HCT116 (cell line): ENCODE measurements at regions not wholly inside any gene's neighbourhood (a gene's known extent, or its start where the extent isn't known, plus 50 kb on each side); places are given as distances from the start of the nearest gene placed in this dataset.

ENCODE experiments used
- ATAC-seq: fragments of 200-7000 bp; cut with Tn5 transposase; 2 replicates; pipeline ENCODE4 v1.9.1; 2020; ENCODE audit warnings: mild to moderate bottlenecking, moderate library complexity
- BruUV-seq: library from RNA; stranded (reverse); fragments of 400-500 nt; replicated peaks from 2 replicates; lab custom pipeline; 2021; lab: Mats Ljungman, UMichigan
- CTCF ChIA-PET: fragments of 300-600 bp; sonication (Branson Sonifier 250); formaldehyde crosslinking; loops from one replicate; lab custom pipeline; 2021; ENCODE audit warnings: antibody characterized with exemption; lab: Charles Lee
- POLR2A ChIA-PET: fragments of 300-600, 350-600 bp; sonication (Branson Sonifier 250); formaldehyde crosslinking; loops from one replicate; lab custom pipeline; 2021; ENCODE audit warnings: antibody characterized with exemption; lab: Charles Lee
- RAD21 ChIA-PET, 2 experiments: fragments of 300-600 bp; sonication (Branson Sonifier 250); formaldehyde crosslinking; loops; one replicate each; lab custom pipeline; 2023; ENCODE audit warnings: low total read pairs in 2 of 2; ENCODE audit not compliant: uncharacterized antibody in 2 of 2, unreplicated experiment in 2 of 2, low non-redundant PET in 1 of 2; lab: Charles Lee
- DNase-seq: peaks from one replicate; pipeline ENCODE4 v3.0.0-alpha.2; 2010; ENCODE audit warnings: low read depth, low spot score
- H2AFZ ChIP-seq: fragments of 200-600 bp; shearing (Covaris generic), sonication (generic); 2 replicates; pipeline ENCODE4 v1.6.1; 2017; ENCODE audit warnings: low read depth, mixed run types, mixed read lengths, antibody characterized with exemption, low read length; ENCODE audit not compliant: poor library complexity, severe bottlenecking
- H3K27ac ChIP-seq: 2 replicates; pipeline ENCODE4 v1.5.1; 2012; ENCODE audit warnings: low read depth, low read length
- H3K27me3 ChIP-seq: fragments of 200-600 bp; sonication (generic); 2 replicates; pipeline ENCODE4 v1.6.1; 2016; ENCODE audit warnings: mixed run types, low read length, mixed read lengths; ENCODE audit not compliant: insufficient read depth
- H3K36me3 ChIP-seq, 2 experiments: fragments of 200-500 bp in 1 of 2; fragments of 200-600 bp in 1 of 2; sonication (Bioruptor generic) in 1 of 2; sonication (generic) in 1 of 2; 2 replicates each; pipeline versions ENCODE4 v1.5.1 to v1.6.1; 2014 to 2016; ENCODE audit warnings: low read length in 2 of 2, inconsistent platforms in 1 of 2, mixed read lengths in 1 of 2, mixed run types in 1 of 2; ENCODE audit not compliant: insufficient read depth in 2 of 2, control insufficient read depth in 1 of 2
- H3K4me1 ChIP-seq, 2 experiments: fragments of 200-600 bp in 1 of 2; sonication (generic) in 1 of 2; 2 replicates each; pipeline versions ENCODE4 v1.5.1 to v1.6.1; 2012 to 2017; ENCODE audit warnings: low read length in 2 of 2, inconsistent platforms in 1 of 2, mild to moderate bottlenecking in 1 of 2, mixed read lengths in 1 of 2, mixed run types in 1 of 2, moderate library complexity in 1 of 2; ENCODE audit not compliant: insufficient read depth in 2 of 2, control insufficient read depth in 1 of 2
- H3K4me2 ChIP-seq: fragments of 200-600 bp; sonication (generic); 2 replicates; pipeline ENCODE4 v1.6.1; 2017; ENCODE audit warnings: mixed run types, low read length, mixed read lengths
- H3K4me3 ChIP-seq, 2 experiments: fragments of 200-600 bp in 1 of 2; sonication (generic) in 1 of 2; replicated peaks in 1 of 2; 2 replicates each; pipeline ENCODE4 v1.5.1; 2011 to 2016; ENCODE audit warnings: low read length in 2 of 2, control low read depth in 1 of 2, low read depth in 1 of 2, mild to moderate bottlenecking in 1 of 2, mixed read lengths in 1 of 2, mixed run types in 1 of 2
- H3K79me2 ChIP-seq: fragments of 200-600 bp; sonication (generic); 2 replicates; pipeline ENCODE4 v1.6.1; 2017; ENCODE audit warnings: mild to moderate bottlenecking, mixed run types, low read length, moderate library complexity, mixed read lengths; ENCODE audit not compliant: insufficient read depth
- H3K9ac ChIP-seq: fragments of 200-600 bp; sonication (generic); 2 replicates; pipeline ENCODE4 v1.6.1; 2016; ENCODE audit warnings: low read length, mixed read lengths
- H3K9me2 ChIP-seq: fragments of 200-600 bp; sonication (generic), shearing (Covaris generic); 2 replicates; pipeline ENCODE4 v1.6.1; 2017; ENCODE audit warnings: mixed run types, mild to moderate bottlenecking, moderate library complexity; ENCODE audit not compliant: insufficient read depth
- H3K9me3 ChIP-seq, 2 experiments: fragments of 200-500 bp in 1 of 2; fragments of 200-600 bp in 1 of 2; sonication (Bioruptor generic) in 1 of 2; sonication (generic) in 1 of 2; 2 replicates each; pipeline ENCODE4 v1.6.1; 2014 to 2017; ENCODE audit warnings: low read length in 2 of 2, mixed read lengths in 2 of 2, inconsistent platforms in 1 of 2, low read depth in 1 of 2, mild to moderate bottlenecking in 1 of 2, mixed run types in 1 of 2, moderate library complexity in 1 of 2; ENCODE audit not compliant: control insufficient read depth in 1 of 2, insufficient read depth in 1 of 2
- H4K20me1 ChIP-seq: fragments of 200-600 bp; sonication (generic), shearing (Covaris generic); 2 replicates; pipeline ENCODE4 v1.6.1; 2017; ENCODE audit warnings: mixed run types, mild to moderate bottlenecking, moderate library complexity; ENCODE audit not compliant: insufficient read depth
- CEBPB ChIP-seq: IDR thresholded peaks from 2 replicates; pipeline ENCODE4 v1.6.1; 2012; ENCODE audit warnings: low read depth
- ELF1 ChIP-seq: IDR thresholded peaks from 2 replicates; pipeline ENCODE4 v1.6.1; 2012; ENCODE audit warnings: low read depth, borderline replicate concordance
- EZH2phosphoT487 ChIP-seq: fragments of 200-600 bp; IDR thresholded peaks from 2 replicates; pipeline ENCODE4 v1.6.1; 2018; ENCODE audit warnings: antibody characterized with exemption, borderline replicate concordance
- MAX ChIP-seq: IDR thresholded peaks from 2 replicates; pipeline ENCODE4 v1.6.1; 2012
- POLR2A ChIP-seq: IDR thresholded peaks from 2 replicates; pipeline ENCODE4 v1.7.0; 2011; ENCODE audit warnings: borderline replicate concordance; ENCODE audit not compliant: insufficient read depth, insufficient read length; ENCODE audit errors: extremely low read depth
- POLR2AphosphoS5 ChIP-seq: IDR thresholded peaks from 2 replicates; pipeline ENCODE4 v1.6.1; 2011; ENCODE audit warnings: mild to moderate bottlenecking, low read depth, low read length, moderate library complexity
- RAD21 ChIP-seq: IDR thresholded peaks from 2 replicates; pipeline ENCODE4 v1.6.1; 2012; ENCODE audit warnings: low read depth, mild to moderate bottlenecking
- REST ChIP-seq: IDR thresholded peaks from 2 replicates; pipeline ENCODE4 v1.6.1; 2012; ENCODE audit warnings: low read depth
- SIN3A ChIP-seq: IDR thresholded peaks from 2 replicates; pipeline ENCODE4 v1.6.1; 2012; ENCODE audit warnings: low read depth
- TCF7L2 ChIP-seq: IDR thresholded peaks from 2 replicates; pipeline ENCODE4 v1.7.0; 2011; ENCODE audit warnings: borderline replicate concordance, inconsistent platforms; ENCODE audit not compliant: insufficient read depth, insufficient read length; ENCODE audit errors: extremely low read depth
- ZFX ChIP-seq: fragments of 450-650 bp; IDR thresholded peaks from 2 replicates; pipeline ENCODE4 v1.6.1; 2017
- ZNF274 ChIP-seq: fragments of 200-500 bp; sonication (Bioruptor generic); IDR thresholded peaks from 2 replicates; pipeline ENCODE4 v1.6.1; 2014; ENCODE audit warnings: mild to moderate bottlenecking, low read depth, low read length, inconsistent platforms
- intact Hi-C: fragments of 100-400 bp; cut with micrococcal nuclease; formaldehyde crosslinking; loops from 2 replicates; pipeline ENCODE4 v1.10.0; 2022
- TF ChIP-seq, protein P1 (sequence below), 3 experiments: fragments of 200-600 bp in 1 of 3; sonication (generic) in 1 of 3; IDR thresholded peaks in 2 of 3; conservative IDR thresholded peaks in 1 of 3; 2 replicates each; pipeline ENCODE4 v1.5.1; 2012 to 2017; ENCODE audit warnings: low read depth in 2 of 3, low read length in 2 of 3, antibody characterized with exemption in 1 of 3, borderline replicate concordance in 1 of 3, control low read depth in 1 of 3, mild to moderate bottlenecking in 1 of 3, mixed read lengths in 1 of 3, mixed run types in 1 of 3, moderate library complexity in 1 of 3; ENCODE audit not compliant: insufficient read depth in 1 of 3

DNA sequence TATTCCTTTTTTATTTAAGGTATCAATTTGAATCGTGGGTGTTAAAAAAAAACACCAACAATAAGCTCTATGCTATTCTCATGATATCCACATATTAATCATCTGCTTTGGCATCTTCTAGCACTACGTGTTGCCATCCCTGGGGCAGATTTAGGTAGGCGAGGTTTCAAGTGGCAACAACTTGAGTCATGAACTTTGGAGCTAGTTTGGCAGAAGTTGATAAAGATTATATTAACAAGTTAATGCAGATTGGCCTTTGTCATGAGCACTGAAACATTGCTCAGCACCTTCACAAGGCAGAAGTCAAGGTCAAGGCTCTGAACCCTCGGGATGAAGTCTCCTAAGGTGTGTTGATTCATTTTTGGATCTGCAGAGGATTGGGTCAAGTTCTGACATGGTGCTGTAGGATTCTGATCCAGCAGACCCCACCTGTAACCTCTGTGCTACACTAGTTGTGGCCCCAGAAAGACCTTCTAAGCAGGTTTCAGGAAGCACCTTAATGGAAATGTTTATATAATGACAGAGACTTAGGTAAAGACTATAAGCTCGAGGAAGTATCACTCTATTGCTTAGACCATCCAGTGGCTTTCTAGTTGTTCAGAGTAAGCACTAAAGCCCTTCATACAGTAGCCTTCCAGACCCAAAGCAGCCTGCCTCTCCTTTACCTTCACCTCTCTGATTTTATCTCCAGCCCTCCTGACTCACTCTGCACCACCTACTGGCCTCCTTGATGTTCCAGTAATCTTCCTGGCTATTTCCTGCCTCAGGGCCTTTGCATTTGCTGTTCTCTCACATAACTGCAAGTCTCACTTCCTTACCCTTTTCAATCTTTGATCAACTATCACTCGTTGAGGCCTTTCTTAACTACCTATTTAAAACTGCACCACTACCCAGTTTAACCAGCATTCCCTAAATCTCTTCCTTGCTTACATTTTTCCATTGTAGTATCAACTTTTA, 117.0 kb upstream of the SLC4A4 start:
- H4K20me1 ChIP-seq = no peaks in the 10 kb centered on the region
- no peaks in the 10 kb centered on the region for H3K9me3 ChIP-seq
- no peak overlapping the region for H3K27ac ChIP-seq
- TF ChIP-seq TCF7L2 = no peak
- no peak for TF ChIP-seq POLR2AphosphoS5
- TF ChIP-seq ZFX = no peak
- TF ChIP-seq, protein P1, sequence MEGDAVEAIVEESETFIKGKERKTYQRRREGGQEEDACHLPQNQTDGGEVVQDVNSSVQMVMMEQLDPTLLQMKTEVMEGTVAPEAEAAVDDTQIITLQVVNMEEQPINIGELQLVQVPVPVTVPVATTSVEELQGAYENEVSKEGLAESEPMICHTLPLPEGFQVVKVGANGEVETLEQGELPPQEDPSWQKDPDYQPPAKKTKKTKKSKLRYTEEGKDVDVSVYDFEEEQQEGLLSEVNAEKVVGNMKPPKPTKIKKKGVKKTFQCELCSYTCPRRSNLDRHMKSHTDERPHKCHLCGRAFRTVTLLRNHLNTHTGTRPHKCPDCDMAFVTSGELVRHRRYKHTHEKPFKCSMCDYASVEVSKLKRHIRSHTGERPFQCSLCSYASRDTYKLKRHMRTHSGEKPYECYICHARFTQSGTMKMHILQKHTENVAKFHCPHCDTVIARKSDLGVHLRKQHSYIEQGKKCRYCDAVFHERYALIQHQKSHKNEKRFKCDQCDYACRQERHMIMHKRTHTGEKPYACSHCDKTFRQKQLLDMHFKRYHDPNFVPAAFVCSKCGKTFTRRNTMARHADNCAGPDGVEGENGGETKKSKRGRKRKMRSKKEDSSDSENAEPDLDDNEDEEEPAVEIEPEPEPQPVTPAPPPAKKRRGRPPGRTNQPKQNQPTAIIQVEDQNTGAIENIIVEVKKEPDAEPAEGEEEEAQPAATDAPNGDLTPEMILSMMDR (IDR thresholded peaks at IDR 0.05 in 2 of 3, conservative IDR thresholded peaks at IDR 0.05 in 1 of 3; ENCODE audit: borderline replicate concordance in 1 of 3, insufficient read depth in 1 of 3, low read depth in 2 of 3, low read length in 2 of 3) = no peak
- no peak for TF ChIP-seq CEBPB
- TF ChIP-seq EZH2phosphoT487 = no peak
- no peak for TF ChIP-seq POLR2A
- no peak for TF ChIP-seq ELF1
- TF ChIP-seq RAD21 = no peak
- no peak for TF ChIP-seq ZNF274
- no peak for TF ChIP-seq SIN3A
- TF ChIP-seq REST = no peak
- no peak for TF ChIP-seq MAX
- H3K9ac ChIP-seq = no peak overlapping the region
- no peaks in the 10 kb centered on the region for H3K79me2 ChIP-seq
- RAD21 ChIA-PET = no interaction called here
- no peaks in the 10 kb centered on the region for H3K36me3 ChIP-seq
- DNase-seq (no peak), ATAC-seq (no peak; the same call in 1 of the 2 replicates)
- intact Hi-C loops = no loop called here
- no peak overlapping the region for H2AFZ ChIP-seq
- no peaks in the 10 kb centered on the region for H3K4me1 ChIP-seq
- CTCF ChIA-PET = no interaction called here
- H3K27me3 ChIP-seq = no peaks in the 10 kb centered on the region
- POLR2A ChIA-PET = no interaction called here
- H3K9me2 ChIP-seq = no peaks in the 10 kb centered on the region
- BruUV-seq = no TSS peak
- no peak overlapping the region for H3K4me2 ChIP-seq
- H3K4me3 ChIP-seq = no peak overlapping the region
